CD8-positive, alpha-beta memory T cell (primary cell): ENCODE measurements at regions not wholly inside any gene's neighbourhood (a gene's known extent, or its start where the extent isn't known, plus 50 kb on each side); places are given as distances from the start of the nearest gene placed in this dataset.

Experiments used
- CTCF ChIA-PET: fragments of 350-600 bp; sonication (Branson Sonifier 250); formaldehyde crosslinking; loops from one replicate; lab custom pipeline; 2021; ENCODE audit warnings: antibody characterized with exemption; lab: Charles Lee
- POLR2A ChIA-PET: fragments of 350-600 bp; sonication (Branson Sonifier 250); formaldehyde crosslinking; loops from one replicate; lab custom pipeline; 2021; ENCODE audit warnings: antibody characterized with exemption; lab: Charles Lee
- DNase-seq, 5 donors: peaks; one replicate each; pipeline versions ENCODE4 v3.0.0 to v3.0.0-alpha.2; 2020 to 2022; ENCODE audit warnings: mixed read lengths in 1 of 5
- H3K27ac ChIP-seq: one replicate; pipeline ENCODE4 v1.7.0; 2013; ENCODE audit warnings: low read depth, mild to moderate bottlenecking, low read length, moderate library complexity
- H3K27me3 ChIP-seq: 2 replicates; pipeline ENCODE4 v1.7.0; 2013; ENCODE audit warnings: low read length, mild to moderate bottlenecking; ENCODE audit not compliant: insufficient read depth, poor library complexity, severe bottlenecking
- H3K36me3 ChIP-seq: 2 replicates; pipeline ENCODE4 v1.7.0; 2013; ENCODE audit warnings: mild to moderate bottlenecking, low read length, moderate library complexity; ENCODE audit not compliant: insufficient read depth
- H3K4me1 ChIP-seq: 2 replicates; pipeline ENCODE4 v1.7.0; 2013; ENCODE audit warnings: mild to moderate bottlenecking, low read length, moderate library complexity; ENCODE audit not compliant: insufficient read depth
- H3K4me3 ChIP-seq: 2 replicates; pipeline ENCODE4 v1.7.0; 2013; ENCODE audit warnings: mild to moderate bottlenecking, low read length
- H3K9me3 ChIP-seq: 2 replicates; pipeline ENCODE4 v1.7.0; 2013; ENCODE audit warnings: mild to moderate bottlenecking, low read length
- H3K27ac Mint-ChIP-seq, 8 donors: one replicate each; pipeline ENCODE4 v1.8.0; 2020 to 2021; ENCODE audit warnings: mixed read lengths in 8 of 8, mild to moderate bottlenecking in 6 of 8, inconsistent platforms in 3 of 8, moderate library complexity in 3 of 8
- H3K27me3 Mint-ChIP-seq, 2 donors: one replicate each; pipeline ENCODE4 v1.8.0; 2020 to 2021; ENCODE audit warnings: mixed read lengths in 2 of 2, mild to moderate bottlenecking in 1 of 2, moderate library complexity in 1 of 2
- H3K36me3 Mint-ChIP-seq, 3 donors: one replicate each; pipeline ENCODE4 v1.8.0; 2020 to 2021; ENCODE audit warnings: mixed read lengths in 3 of 3, inconsistent platforms in 1 of 3, mild to moderate bottlenecking in 1 of 3
- H3K4me1 Mint-ChIP-seq, 3 donors: one replicate each; pipeline ENCODE4 v1.8.0; 2020 to 2021; ENCODE audit warnings: mixed read lengths in 3 of 3, inconsistent platforms in 1 of 3, mild to moderate bottlenecking in 1 of 3
- H3K4me3 Mint-ChIP-seq, 7 donors: one replicate each; pipeline ENCODE4 v1.8.0; 2020 to 2021; ENCODE audit warnings: mixed read lengths in 7 of 7, mild to moderate bottlenecking in 6 of 7, moderate library complexity in 4 of 7, inconsistent platforms in 2 of 7
- H3K9me3 Mint-ChIP-seq, 5 donors: one replicate each; pipeline ENCODE4 v1.8.0; 2020 to 2022; ENCODE audit warnings: mixed read lengths in 5 of 5, mild to moderate bottlenecking in 3 of 5, moderate library complexity in 2 of 5, inconsistent platforms in 1 of 5

DNA sequence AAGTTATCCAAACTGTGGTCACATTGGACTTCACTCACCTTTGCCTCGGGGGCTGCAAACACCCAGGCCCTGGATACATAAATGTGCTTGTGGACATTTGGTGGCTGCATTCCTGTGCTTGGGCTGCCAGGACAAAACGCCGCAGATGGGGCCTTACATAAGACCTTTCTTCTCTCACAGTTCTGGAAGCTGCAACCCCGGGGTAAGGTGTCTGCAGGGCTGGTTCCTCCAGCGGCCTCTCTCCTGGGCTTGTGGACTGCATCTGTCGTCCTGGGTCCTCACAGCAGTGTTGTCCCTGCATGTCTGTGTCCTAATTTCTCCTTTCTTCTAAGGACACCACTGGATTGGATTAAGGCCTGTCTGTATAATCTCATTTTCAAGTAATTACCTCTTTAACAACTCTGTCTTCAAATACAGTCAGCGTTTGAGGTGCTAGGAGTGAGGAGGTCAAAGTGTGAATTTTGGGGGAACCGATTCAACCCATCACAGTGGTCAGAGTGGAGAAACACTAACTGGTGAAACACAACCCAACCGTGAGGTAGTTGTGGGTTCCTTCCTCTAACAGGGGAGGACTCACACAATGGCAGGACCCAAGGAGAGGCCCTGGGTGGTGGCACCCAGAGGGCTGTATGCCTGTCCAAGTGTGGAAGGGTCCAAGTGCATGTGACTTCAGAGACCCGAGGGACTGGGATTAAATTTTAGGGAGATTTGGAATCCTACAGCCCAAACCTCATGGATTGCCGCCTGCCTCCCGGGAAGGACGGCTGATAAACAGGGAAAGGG is 415.6 kb downstream of the IRX2 start:
- Histone ChIP-seq H3K27ac (no peak overlapping the region), H3K36me3 (no peaks in the 10 kb centered on the region), H3K9me3 (no peaks in the 10 kb centered on the region), H3K27me3 (no peaks in the 10 kb centered on the region), H3K4me3 (no peak overlapping the region), H3K4me1 (no peaks in the 10 kb centered on the region)
- Mint-ChIP-seq H3K27ac (no peak overlapping the region), H3K9me3 (peaks cover 0 to 6% (median 1%) of the 10 kb centered on the region in 5 donors), H3K27me3 (peaks cover 0 to 4% of the 10 kb centered on the region in 2 donors), H3K4me3 (no peak overlapping the region), H3K36me3 (no peaks in the 10 kb centered on the region), H3K4me1 (no peaks in the 10 kb centered on the region)
- DNase-seq = no peak
- POLR2A ChIA-PET = no interaction called here
- CTCF ChIA-PET = no interaction called here

DNA sequence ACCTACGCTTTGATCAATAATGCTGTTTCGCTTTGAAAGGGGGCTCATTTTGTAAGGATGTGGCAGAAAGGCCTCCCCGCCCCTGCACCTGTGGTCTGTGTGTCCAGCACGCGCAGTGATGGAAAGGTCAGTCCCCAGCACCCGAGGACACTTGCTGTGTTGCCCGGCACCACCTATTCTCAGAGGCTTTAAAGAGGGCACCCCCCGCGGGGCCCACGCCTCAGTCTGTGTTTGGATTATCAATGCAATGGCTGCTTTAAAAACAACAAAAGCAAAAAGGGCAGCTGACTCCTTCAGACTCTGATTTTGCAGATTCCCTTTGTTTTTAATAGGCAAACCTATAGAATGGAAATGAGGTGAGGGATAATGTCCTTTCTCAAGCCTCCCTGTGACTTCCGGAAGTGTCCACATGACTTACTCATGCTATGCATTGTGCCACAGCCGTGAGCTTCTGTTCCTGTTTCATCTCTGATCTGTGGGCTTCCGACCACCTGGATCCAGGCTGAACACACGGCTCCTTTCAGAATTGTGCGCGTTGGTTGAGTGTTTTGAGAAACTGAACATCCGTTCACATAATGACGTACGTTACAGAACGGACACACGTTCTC is 416.2 kb downstream of the IRX2 start:
- no peak overlapping the region for H3K27ac ChIP-seq
- Mint-ChIP-seq H3K4me3 (no peak overlapping the region), H3K27me3 (peaks cover 0 to 4% of the 10 kb centered on the region in 2 donors), H3K4me1 (no peaks in the 10 kb centered on the region), H3K27ac (no peak overlapping the region), H3K36me3 (no peaks in the 10 kb centered on the region), H3K9me3 (peaks cover 0 to 7% (median 1%) of the 10 kb centered on the region in 5 donors)
- POLR2A ChIA-PET = no interaction called here
- H3K9me3 ChIP-seq = no peaks in the 10 kb centered on the region
- H3K27me3 ChIP-seq = no peaks in the 10 kb centered on the region
- no peaks in the 10 kb centered on the region for H3K4me1 ChIP-seq
- no peak for DNase-seq
- no peak overlapping the region for H3K4me3 ChIP-seq
- no peaks in the 10 kb centered on the region for H3K36me3 ChIP-seq
- CTCF ChIA-PET = no interaction called here

DNA sequence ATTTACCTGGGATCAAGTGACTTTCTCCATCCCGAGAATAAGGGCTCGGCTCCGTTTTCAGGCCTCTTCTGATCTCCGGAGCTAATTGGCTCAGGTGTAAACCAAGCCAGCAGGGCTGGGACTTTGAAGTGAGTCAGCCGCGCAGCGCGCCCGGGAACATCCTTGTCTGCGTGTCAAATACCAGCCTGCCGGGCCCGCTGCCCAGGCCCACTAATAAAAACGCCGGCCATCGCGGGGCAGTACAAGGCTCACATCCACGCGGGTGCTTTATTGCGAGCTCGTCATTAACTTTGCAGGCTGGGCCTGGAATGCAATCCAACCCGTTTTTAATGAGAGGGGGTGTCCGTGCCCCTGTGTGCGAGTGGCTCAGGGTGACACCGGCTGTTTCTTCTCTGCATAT is 416.8 kb downstream of the IRX2 start:
- peaks cover 0 to 4% of the 10 kb centered on the region in 2 donors for H3K27me3 Mint-ChIP-seq
- H3K4me1 Mint-ChIP-seq = no peaks in the 10 kb centered on the region
- no peak overlapping the region for H3K4me3 ChIP-seq
- ChIA-PET POLR2A (no interaction called here), CTCF (no interaction called here)
- H3K9me3 Mint-ChIP-seq = peaks cover 0 to 7% (median 1%) of the 10 kb centered on the region in 5 donors
- no peaks in the 10 kb centered on the region for H3K4me1 ChIP-seq
- no peaks in the 10 kb centered on the region for H3K36me3 Mint-ChIP-seq
- H3K36me3 ChIP-seq = no peaks in the 10 kb centered on the region
- no peaks in the 10 kb centered on the region for H3K27me3 ChIP-seq
- H3K27ac ChIP-seq = no peak overlapping the region
- H3K9me3 ChIP-seq = no peaks in the 10 kb centered on the region
- no peak overlapping the region for H3K27ac Mint-ChIP-seq
- DNase-seq = no peak
- no peak overlapping the region for H3K4me3 Mint-ChIP-seq

DNA sequence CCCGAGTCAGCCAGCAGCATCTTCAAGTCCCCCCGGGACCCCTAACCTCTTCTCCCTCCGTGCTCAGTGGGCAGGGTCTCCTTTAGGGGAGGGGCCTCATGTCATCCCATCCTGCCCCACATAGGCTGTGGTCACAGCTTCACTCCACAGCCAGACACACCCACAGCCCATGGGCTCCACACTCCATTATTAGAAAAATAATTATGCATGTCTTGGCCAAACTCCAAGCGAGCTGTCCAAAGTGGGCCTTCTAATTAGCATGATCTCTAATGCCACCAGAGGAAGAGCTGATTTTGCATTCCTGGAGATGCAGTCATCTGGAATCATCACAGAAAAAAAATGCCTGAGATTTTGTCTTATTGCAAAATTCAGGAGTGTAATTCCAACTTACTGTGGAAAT is 418.2 kb downstream of the IRX2 start:
- no peak overlapping the region for H3K4me3 Mint-ChIP-seq
- H3K4me1 Mint-ChIP-seq = no peaks in the 10 kb centered on the region
- H3K27ac Mint-ChIP-seq = no peak overlapping the region
- H3K27me3 ChIP-seq = no peaks in the 10 kb centered on the region
- H3K36me3 Mint-ChIP-seq = no peaks in the 10 kb centered on the region
- peaks cover 0 to 7% (median 1%) of the 10 kb centered on the region in 5 donors for H3K9me3 Mint-ChIP-seq
- DNase-seq = no peak
- H3K9me3 ChIP-seq = no peaks in the 10 kb centered on the region
- H3K27ac ChIP-seq = no peak overlapping the region
- CTCF ChIA-PET = no interaction called here
- POLR2A ChIA-PET = no interaction called here
- H3K36me3 ChIP-seq = no peaks in the 10 kb centered on the region
- H3K27me3 Mint-ChIP-seq = peaks cover 0 to 4% of the 10 kb centered on the region in 2 donors
- no peak overlapping the region for H3K4me3 ChIP-seq
- H3K4me1 ChIP-seq = no peaks in the 10 kb centered on the region

DNA sequence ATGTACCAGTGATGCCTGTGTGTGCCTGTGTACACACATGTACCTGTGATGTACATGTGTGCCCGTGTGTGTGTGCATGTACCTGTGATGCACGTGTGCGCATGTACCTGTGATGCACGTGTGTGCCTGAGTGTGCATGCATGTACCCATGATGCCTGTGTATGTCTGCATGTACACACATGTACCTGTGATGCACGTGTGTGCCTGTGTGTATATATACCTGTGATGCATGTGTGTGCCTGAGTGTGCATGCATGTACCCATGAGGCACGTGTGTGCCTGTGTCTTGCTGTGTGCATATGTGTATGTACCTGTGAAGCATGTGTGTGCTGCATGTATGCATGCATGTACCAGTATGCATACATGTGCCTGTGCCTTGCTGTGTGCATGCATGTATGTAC is 419.0 kb downstream of the IRX2 start:
- Mint-ChIP-seq H3K9me3 (peaks cover 0 to 7% (median 6%) of the 10 kb centered on the region in 5 donors), H3K27me3 (peaks cover 0 to 4% of the 10 kb centered on the region in 2 donors)

DNA sequence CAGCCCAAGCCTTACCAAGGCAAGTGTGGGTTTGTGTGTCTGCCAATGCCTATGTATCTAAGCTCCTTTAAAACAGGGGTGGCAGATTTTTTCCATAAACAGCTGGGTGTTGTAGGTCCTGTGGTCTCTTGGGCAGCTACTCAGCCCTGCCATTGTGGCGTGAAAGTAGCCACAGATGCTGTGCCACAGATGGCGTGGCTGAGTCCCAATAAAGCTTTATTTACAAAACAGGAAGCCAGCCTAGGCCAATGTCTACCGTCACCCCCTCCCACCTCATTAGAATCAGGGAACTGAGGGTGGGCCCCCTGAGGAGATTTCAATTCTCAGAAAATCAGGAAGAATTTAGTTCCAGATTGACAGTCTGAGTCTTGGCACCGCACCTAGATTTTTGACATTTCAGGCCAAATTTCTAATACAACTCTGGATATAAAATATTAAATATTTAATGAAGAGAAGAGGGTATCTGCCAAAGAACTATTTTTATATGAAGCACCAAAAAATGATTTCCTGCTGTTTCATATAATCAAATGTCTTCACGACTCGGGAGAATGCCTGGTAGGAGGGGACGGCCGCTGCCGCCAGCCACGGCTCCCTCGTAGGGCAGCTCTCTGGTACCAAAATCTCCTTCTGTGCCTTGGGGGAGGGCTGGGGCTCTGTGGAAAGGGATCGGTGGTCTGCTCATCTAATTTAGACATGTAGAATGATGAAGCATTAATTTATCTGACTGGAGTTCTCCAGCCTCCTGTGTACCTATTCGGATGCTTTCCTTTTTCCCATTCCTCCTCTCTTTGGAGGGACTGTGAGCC is 420.9 kb downstream of the IRX2 start:
- Mint-ChIP-seq H3K27me3 (peaks cover 0 to 4% of the 10 kb centered on the region in 2 donors), H3K4me3 (no peak overlapping the region), H3K27ac (no peak overlapping the region), H3K4me1 (no peaks in the 10 kb centered on the region), H3K9me3 (peaks cover 0 to 7% (median 6%) of the 10 kb centered on the region in 5 donors), H3K36me3 (no peaks in the 10 kb centered on the region)
- POLR2A ChIA-PET = no interaction called here
- Histone ChIP-seq H3K4me3 (no peak overlapping the region), H3K4me1 (no peaks in the 10 kb centered on the region), H3K27ac (no peak overlapping the region), H3K9me3 (no peaks in the 10 kb centered on the region), H3K27me3 (no peaks in the 10 kb centered on the region), H3K36me3 (no peaks in the 10 kb centered on the region)
- CTCF ChIA-PET = no interaction called here
- DNase-seq = no peak

More for the DNA sequence above, 419.0 kb downstream of the IRX2 start:
- POLR2A ChIA-PET = no interaction called here
- Histone ChIP-seq H3K4me1 (no peaks in the 10 kb centered on the region), H3K9me3 (no peaks in the 10 kb centered on the region), H3K27ac (no peak overlapping the region), H3K27me3 (no peaks in the 10 kb centered on the region), H3K36me3 (no peaks in the 10 kb centered on the region), H3K4me3 (no peak overlapping the region)
- no peak overlapping the region for H3K4me3 Mint-ChIP-seq
- no peak overlapping the region for H3K27ac Mint-ChIP-seq
- no peaks in the 10 kb centered on the region for H3K36me3 Mint-ChIP-seq
- DNase-seq = no peak
- CTCF ChIA-PET = no interaction called here
- H3K4me1 Mint-ChIP-seq = no peaks in the 10 kb centered on the region

DNA sequence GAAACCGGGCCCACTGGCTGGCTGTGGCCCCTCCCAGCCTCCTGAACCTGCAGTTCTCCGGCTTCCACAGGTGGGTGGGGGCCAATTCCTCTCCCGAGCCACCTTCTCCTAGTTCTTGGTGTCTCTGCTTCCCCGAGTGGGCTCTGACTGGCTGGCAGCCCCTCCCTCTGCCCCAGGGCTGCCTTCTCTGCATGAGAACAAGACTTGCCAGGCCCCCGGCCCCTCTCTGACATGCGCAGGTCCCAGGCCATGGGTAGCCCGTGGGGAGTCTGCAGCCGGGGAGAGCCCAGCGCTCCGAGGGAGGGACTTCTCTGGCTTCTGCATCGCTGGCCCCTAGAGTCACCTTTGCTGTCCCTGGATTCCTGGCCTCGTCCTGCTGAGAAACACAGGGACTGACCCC is 421.7 kb downstream of the IRX2 start:
- POLR2A ChIA-PET = no interaction called here
- H3K9me3 Mint-ChIP-seq = peaks cover 0 to 10% (median 6%) of the 10 kb centered on the region in 5 donors
- no peak overlapping the region for H3K4me3 Mint-ChIP-seq
- Histone ChIP-seq H3K27ac (no peak overlapping the region), H3K36me3 (no peaks in the 10 kb centered on the region), H3K27me3 (no peaks in the 10 kb centered on the region), H3K4me1 (no peaks in the 10 kb centered on the region), H3K4me3 (no peak overlapping the region), H3K9me3 (no peaks in the 10 kb centered on the region)
- peaks cover 0 to 6% of the 10 kb centered on the region in 2 donors for H3K27me3 Mint-ChIP-seq
- H3K36me3 Mint-ChIP-seq = no peaks in the 10 kb centered on the region
- H3K4me1 Mint-ChIP-seq = no peaks in the 10 kb centered on the region
- DNase-seq = no peak
- H3K27ac Mint-ChIP-seq = no peak overlapping the region
- CTCF ChIA-PET = no interaction called here

DNA sequence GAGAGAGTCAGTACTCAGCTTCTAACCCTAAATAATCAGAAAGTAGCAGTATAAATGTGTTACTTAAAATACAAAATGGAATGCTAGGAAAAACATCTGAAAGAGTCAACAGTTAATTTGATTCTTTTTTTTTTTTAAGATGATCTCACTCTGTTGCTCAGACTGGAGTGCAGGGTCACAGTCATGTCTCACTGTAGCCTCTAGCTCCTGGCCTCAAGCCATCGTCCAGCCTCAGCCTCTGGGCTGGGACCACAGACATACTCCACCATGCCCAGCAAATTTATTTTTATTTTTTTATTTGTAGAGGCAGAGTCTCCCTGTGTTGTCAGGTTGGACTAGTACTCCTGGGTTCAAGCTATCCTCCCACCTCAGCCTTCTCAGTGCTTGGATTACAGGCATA is 424.9 kb downstream of the IRX2 start:
- Histone ChIP-seq H3K27ac (no peak overlapping the region), H3K4me3 (no peak overlapping the region), H3K9me3 (no peaks in the 10 kb centered on the region), H3K27me3 (no peaks in the 10 kb centered on the region), H3K36me3 (no peaks in the 10 kb centered on the region), H3K4me1 (no peaks in the 10 kb centered on the region)
- Mint-ChIP-seq H3K36me3 (no peaks in the 10 kb centered on the region), H3K27me3 (peaks cover 2 to 3% of the 10 kb centered on the region in 2 donors), H3K4me3 (no peak overlapping the region), H3K4me1 (no peaks in the 10 kb centered on the region), H3K27ac (no peak overlapping the region), H3K9me3 (peaks cover 3 to 15% (median 6%) of the 10 kb centered on the region in 5 donors)
- ChIA-PET POLR2A (no interaction called here), CTCF (no interaction called here)
- DNase-seq = no peak
